ENCODE measurements at regions not wholly inside any gene's neighbourhood (a gene's known extent, or its start where the extent isn't known, plus 50 kb on each side); places are given as distances from the start of the nearest gene placed in this dataset.

DNA sequence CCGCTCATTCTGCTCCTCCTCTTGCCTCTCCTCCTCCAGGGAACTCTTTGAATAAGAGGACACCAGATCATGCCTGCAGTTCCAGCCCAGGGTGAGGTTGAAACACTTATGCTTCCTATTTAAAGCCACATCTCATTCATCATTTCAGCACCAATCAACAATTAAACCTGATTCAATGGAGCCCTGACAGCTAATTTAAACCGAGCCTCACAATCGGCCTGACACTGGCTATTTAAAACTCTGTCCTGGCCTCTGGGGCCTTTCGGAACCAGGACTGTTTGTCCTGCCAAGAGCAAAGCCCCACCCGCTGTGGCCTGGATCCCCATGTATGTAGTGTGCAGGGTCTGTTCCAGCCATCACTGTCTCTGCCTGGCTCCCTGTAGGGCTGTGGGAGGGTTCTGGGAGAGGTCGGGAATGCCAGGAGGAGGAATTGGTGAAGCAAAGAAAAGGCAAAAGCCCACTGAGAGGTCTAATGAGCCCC, 97.4 kb downstream of the MCFD2 start:
- TF ChIP-seq CTCF (IDR thresholded peaks at IDR 0.05; ENCODE audit: borderline replicate concordance, extremely low read depth, low read length, poor library complexity, severe bottlenecking): no peak
- TF ChIP-seq EZH2 (IDR thresholded peaks at IDR 0.05; ENCODE audit: borderline replicate concordance, low read depth, low read length, severe bottlenecking): no peak

All from DND-41 (cell line).